Right renal cortex interstitium (tissue), 3 donors: ENCODE measurements at regions not wholly inside any gene's neighbourhood (a gene's known extent, or its start where the extent isn't known, plus 50 kb on each side); places are given as distances from the start of the nearest gene placed in this dataset.
A peak's percentile ranks its signal among the peaks of the same experiment; 100 is the strongest.

Source experiments
- DNase-seq, 3 donors: peaks; one replicate each; pipeline ENCODE4 v3.0.0-alpha.2; 2013; ENCODE audit warnings: low read depth in 3 of 3, low spot score in 2 of 3

DNA sequence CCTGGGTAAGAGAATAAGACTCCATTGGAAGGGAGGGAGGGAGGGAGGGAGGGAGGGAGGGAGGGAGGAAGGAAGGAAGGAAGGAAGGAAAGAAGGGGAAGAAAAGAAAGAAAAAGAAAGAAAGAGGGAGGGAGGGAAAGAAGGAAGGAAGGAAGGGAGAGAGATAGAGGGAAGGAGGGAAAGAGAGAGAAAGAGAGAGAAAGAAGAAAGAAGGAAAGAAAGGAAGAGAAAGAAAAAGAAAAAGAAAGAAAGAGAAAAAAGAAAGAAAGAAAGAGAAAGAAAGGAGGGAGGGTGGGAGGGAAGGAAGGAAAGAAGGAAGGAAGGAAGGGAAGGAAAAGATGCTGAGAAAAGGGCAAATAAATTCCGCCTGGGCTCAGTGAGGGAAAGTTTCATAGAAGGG, 74.7 kb upstream of the IFNAR2 start:
- DNase-seq, result no peak

DNA sequence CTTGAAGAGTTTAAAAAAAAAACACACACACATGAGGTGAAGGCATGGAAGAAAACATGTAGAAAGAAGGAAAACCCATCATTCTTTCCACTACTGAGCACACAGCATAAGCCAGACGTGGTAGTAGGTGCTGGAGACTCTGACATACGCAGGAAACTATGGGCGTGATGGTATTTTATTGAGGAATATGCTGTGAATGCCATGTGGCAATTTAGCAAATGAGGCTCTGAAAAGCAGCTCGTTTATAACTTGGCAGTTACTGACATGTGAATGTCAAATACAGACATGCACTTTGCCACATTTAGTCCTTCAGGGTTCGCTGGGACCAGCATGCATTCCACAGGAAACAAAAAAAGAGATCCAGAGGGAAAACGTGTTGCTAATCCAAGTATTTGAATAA, 74.3 kb upstream of the IFNAR2 start:
- no peak for DNase-seq

DNA sequence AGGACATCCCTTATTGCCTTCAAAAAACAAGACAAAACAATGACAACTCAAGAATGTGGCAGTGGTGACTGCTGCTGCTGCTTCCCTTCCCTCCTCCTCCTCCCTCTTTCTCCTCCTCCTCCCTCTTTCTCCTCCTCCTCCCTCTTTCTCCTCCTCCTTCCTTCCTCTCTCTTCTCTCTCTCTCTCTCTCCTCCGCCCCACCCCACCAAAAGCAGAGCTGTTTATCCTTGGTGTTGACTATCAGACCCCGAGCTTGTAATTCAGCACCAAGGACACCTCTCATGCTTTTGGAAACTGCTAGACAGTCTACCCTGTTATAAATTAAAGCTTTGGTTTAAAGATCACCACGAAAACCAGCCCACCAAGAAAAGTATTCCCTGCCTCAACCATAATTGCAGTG, 72.4 kb upstream of the IFNAR2 start:
- DNase-seq, result no peak

DNA sequence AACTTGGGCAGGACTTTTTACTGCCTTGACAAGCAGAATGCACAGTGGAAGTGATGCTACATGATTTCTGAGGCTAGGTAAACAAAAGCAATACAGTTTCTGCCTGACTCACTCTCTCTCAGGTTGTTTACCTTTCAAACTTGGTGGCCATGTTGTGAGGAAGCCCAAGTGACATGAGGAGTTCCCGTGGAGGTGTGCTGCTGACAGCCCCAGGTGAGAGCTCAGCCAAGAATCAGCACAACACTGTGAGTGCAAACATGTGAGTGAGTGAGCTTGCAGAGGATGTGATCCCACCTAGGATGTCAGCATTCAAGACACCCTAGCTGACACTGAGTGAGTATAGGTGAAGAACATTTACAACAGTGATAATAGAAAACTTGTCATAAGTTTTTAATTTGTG, 71.1 kb upstream of the IFNAR2 start:
- DNase-seq, result no peak

DNA sequence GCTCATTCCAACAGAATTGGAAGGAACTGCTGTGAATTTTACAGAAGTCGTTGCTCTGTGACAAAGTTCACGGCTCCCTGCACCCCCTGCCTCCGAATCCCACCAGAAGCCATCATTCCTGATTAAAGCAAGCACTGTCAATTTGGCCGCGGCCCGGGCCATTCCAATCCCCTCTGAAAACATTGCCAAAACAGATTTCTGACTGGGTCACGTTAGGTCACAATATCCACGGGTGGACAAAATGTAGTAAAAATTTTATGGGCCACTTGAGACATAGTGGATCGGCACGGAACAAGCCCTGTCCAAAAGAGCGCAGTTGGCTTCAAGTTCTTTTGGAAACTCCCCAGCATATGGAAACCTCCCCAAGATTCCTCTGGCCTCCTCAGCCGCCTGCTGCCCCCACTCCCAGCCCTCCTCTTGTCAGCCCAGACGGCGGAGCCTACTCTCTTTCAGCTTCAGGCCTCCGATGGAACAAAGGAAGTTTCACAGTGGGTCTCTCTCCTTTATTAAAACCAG, 67.2 kb upstream of the IFNAR2 start:
- peak; percentile 33 to 42 (median 38) for DNase-seq

DNA sequence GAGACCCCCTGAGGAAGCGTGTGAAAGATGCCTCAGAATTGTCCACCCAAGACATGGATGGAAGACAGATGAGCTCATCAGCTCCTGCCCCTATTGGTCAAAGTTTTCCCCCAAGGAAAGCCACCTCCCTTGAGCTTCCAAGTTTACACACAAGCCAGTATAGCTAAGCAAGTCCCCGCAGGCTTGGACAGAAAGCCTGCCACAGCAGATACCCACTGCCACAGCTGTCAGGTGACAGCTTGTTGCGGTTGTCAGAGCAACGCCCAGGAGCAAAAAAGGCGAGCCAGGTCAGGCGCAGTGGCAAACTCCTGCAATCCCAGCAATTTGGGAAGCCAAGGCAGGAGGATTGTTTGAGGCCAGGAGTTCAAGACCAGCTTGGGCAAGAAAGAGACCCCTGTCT, 60.9 kb upstream of the IFNAR2 start:
- no peak for DNase-seq

DNA sequence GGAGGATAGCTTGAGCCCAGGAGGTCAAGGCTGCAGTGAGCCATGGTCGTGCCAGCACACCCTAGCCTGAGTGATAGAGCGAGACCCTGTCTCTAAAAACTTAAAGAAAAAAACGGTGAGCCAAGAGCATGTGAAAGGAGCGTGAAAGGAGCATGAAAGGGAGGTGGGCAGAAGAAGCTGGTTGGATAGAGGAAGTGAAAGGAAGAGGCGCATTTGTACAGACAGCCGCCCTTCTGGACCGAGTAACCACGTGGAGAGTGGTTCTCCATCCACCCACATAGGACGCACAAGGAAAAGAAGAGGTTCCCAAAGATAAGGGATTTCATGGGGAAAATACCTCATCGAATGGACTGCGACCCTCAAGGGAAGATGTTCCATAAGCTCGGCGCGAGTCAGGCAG, 60.4 kb upstream of the IFNAR2 start:
- DNase-seq, result no peak

DNA sequence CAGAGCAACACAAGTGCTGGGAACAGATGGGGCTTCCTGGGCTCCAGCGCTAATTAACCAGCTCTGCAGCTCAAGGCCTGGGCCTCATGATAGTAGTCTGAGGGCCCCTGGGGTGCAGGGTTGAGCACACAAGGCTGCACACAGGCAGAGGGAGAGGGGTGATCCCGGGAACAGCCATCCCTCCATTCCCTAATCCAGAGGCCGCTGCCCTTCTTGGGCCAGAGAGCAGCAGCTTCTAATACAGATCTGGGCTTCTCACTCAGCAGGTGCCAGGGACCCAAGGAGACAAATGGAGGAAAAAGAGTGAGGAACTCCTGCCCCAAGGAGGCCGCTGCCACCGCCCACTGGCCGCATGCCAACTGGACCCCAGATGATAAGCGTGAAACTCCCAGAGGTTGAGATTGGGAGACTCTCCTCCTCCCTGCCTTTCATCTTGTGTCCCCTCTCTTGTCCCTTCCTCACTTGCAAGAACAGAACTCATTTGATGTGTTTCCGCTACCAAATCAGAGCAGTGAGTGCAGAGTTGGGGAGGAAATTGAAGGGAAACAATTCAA, 58.0 kb upstream of the IFNAR2 start:
- DNase-seq, result no peak

DNA sequence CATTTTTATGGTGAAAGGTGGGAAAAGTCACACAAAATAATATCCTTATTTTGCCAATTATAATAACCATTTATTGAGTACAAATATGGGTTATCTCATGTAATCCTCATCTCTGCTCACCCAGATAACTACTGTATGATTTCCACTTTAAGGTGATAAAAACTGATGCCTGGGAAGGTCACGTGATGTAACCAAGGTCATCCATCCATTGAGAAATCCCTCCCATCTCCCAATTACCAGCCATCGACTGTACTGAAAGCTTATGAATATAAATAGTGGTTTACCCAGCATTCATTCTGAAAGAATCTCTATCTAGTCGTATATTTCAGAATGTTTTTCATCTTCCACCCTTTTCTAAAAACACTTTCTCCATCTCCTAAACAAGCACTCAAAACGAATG, 55.0 kb upstream of the IFNAR2 start:
- no peak for DNase-seq
